Duodenal mucosa (tissue), 2 donors: ENCODE measurements at regions not wholly inside any gene's neighbourhood (a gene's known extent, or its start where the extent isn't known, plus 50 kb on each side); places are given as distances from the start of the nearest gene placed in this dataset.

Experiments used
- H3K27ac ChIP-seq: one replicate; pipeline ENCODE4 v1.7.0; 2013; ENCODE audit warnings: low read depth, low read length
- H3K27me3 ChIP-seq, 2 donors: one replicate each; pipeline ENCODE4 v1.7.0; 2013; ENCODE audit warnings: low read length in 2 of 2, control low read depth in 1 of 2; ENCODE audit not compliant: insufficient read depth in 2 of 2, control insufficient read depth in 1 of 2
- H3K36me3 ChIP-seq, 2 donors: one replicate each; pipeline ENCODE4 v1.7.0; 2013; ENCODE audit warnings: low read length in 2 of 2, control low read depth in 1 of 2; ENCODE audit not compliant: insufficient read depth in 2 of 2, control insufficient read depth in 1 of 2
- H3K4me1 ChIP-seq, 2 donors: one replicate each; pipeline ENCODE4 v1.7.0; 2013; ENCODE audit warnings: low read length in 2 of 2, control low read depth in 1 of 2; ENCODE audit not compliant: insufficient read depth in 2 of 2, control insufficient read depth in 1 of 2
- H3K4me3 ChIP-seq, 2 donors: one replicate each; pipeline ENCODE4 v1.7.0; 2013; ENCODE audit warnings: low read length in 2 of 2, low read depth in 1 of 2
- H3K9ac ChIP-seq, 2 donors: one replicate each; pipeline ENCODE4 v1.7.0; 2013; ENCODE audit warnings: low read length in 2 of 2, low read depth in 1 of 2
- H3K9me3 ChIP-seq, 2 donors: one replicate each; pipeline ENCODE4 v1.7.0; 2013; ENCODE audit warnings: low read length in 2 of 2, control low read depth in 1 of 2; ENCODE audit not compliant: control insufficient read depth in 1 of 2

DNA sequence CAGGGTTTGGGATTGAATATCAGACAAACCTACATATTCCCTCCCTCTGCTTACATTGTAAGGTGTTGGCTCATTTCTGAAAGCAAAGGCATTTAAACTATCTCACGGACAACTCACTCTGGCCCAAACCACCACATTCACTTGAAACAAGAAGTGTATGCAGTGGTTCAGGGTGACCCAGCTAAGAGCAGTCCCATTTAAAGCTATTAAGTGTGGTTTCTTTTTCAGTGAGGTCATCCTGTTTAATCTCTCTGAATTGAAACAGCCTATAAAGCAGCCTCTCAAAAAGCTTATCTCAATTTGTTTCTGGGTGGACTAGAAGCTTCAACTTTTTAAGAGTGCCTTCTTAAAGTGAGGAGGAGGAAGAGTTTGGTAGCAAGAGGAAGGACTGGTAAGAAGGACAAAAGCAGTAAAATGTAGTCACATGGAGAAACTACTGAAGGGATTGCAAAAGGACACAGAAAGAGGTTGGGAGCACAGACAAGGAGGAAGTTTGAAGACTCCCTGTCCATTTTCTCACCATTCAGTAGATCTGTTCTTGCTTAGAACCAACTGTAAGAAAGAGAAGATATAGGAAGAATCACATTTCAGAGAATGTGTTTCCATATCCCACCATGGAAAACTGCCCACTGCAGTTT lies 151.6 kb downstream of the TMCO5A start:
- Histone ChIP-seq H3K27ac (no peak overlapping the region), H3K9ac (no peak overlapping the region), H3K27me3 (no peaks in the 10 kb centered on the region), H3K9me3 (no peaks in the 10 kb centered on the region), H3K36me3 (no peaks in the 10 kb centered on the region), H3K4me3 (no peak overlapping the region), H3K4me1 (peaks cover 5 to 13% of the 10 kb centered on the region in 2 donors)

GRCh38 chr15:38086611-38087010 lies 152.2 kb downstream of the TMCO5A start:
- Histone ChIP-seq H3K27me3 (no peaks in the 10 kb centered on the region), H3K27ac (no peak overlapping the region), H3K36me3 (no peaks in the 10 kb centered on the region), H3K4me3 (no peak overlapping the region), H3K9ac (no peak overlapping the region), H3K4me1 (peaks cover 5 to 13% of the 10 kb centered on the region in 2 donors), H3K9me3 (no peaks in the 10 kb centered on the region)

DNA sequence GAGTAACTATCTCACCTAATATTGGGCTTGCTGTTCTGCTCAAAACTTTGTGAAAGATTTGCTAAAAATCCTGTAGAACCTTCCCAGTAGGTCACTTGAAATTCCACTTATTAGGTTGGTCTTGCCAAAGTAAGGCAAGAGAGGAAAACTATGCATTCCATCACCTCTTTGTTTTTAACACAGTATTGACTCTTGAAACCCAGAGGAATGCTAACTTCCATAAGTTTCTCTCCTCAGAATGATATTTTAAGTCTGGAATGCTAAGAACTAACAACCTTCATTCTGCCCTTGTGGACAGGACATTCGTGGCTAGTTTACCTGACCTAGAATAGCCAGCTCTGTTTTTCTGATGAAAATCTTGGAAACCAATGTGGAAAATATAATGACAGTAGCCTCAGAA lies 154.5 kb downstream of the TMCO5A start:
- Histone ChIP-seq H3K9ac (no peak overlapping the region), H3K9me3 (no peaks in the 10 kb centered on the region), H3K36me3 (no peaks in the 10 kb centered on the region), H3K27me3 (no peaks in the 10 kb centered on the region), H3K4me3 (no peak overlapping the region), H3K27ac (no peak overlapping the region), H3K4me1 (peaks cover 5 to 13% of the 10 kb centered on the region in 2 donors)

DNA sequence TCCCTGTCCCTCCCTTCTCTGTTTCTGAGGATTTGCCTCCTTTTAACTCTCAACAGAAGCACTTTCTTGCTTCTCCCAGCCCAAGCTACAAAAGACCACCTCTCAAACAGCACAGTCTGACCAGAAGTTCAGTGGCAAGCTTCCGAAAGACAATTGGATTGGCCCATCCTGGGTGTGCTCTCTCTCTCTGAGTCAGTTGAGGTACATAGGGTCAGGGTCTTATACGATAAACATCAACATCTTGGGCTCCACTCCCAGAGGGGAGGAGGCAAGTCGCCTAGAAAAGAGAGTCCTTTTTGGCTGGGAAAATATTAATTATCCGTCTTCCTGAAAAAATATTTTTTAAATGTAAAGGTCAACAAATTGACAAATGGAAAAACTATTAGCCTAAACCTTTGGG lies 155.8 kb downstream of the TMCO5A start:
- Histone ChIP-seq H3K4me3 (no peak overlapping the region), H3K27ac (no peak overlapping the region), H3K36me3 (no peaks in the 10 kb centered on the region)

GRCh38 chr15:38090678-38091077 lies 156.2 kb downstream of the TMCO5A start:
- Histone ChIP-seq H3K4me3 (no peak overlapping the region), H3K27ac (no peak overlapping the region), H3K27me3 (no peaks in the 10 kb centered on the region), H3K36me3 (no peaks in the 10 kb centered on the region), H3K9ac (no peak overlapping the region), H3K4me1 (peaks cover 2 to 5% of the 10 kb centered on the region in 2 donors), H3K9me3 (no peaks in the 10 kb centered on the region)

More for the DNA sequence above, 155.8 kb downstream of the TMCO5A start:
- Histone ChIP-seq H3K4me1 (peaks cover 5 to 10% of the 10 kb centered on the region in 2 donors), H3K27me3 (no peaks in the 10 kb centered on the region), H3K9ac (no peak overlapping the region), H3K9me3 (no peaks in the 10 kb centered on the region)

- Histone ChIP-seq H3K4me3 (no peak overlapping the region), H3K27ac (no peak overlapping the region), H3K36me3 (no peaks in the 10 kb centered on the region)
Observed at GRCh38 chr15:38091078-38091645, 156.7 kb downstream of the TMCO5A start.

GRCh38 chr15:38093931-38094330 lies 158.7 kb upstream of the SPRED1 start:
- Histone ChIP-seq H3K27ac (no peak overlapping the region), H3K9ac (no peak overlapping the region), H3K4me3 (no peak overlapping the region), H3K36me3 (no peaks in the 10 kb centered on the region), H3K4me1 (no peaks in the 10 kb centered on the region), H3K27me3 (no peaks in the 10 kb centered on the region), H3K9me3 (no peaks in the 10 kb centered on the region)

More at GRCh38 chr15:38091078-38091645, 156.7 kb downstream of the TMCO5A start:
- peaks cover 0 to under 1% of the 10 kb centered on the region in 2 donors for H3K4me1 ChIP-seq
- H3K9ac ChIP-seq, result no peak overlapping the region
- no peaks in the 10 kb centered on the region for H3K9me3 ChIP-seq
- H3K27me3 ChIP-seq, result no peaks in the 10 kb centered on the region

DNA sequence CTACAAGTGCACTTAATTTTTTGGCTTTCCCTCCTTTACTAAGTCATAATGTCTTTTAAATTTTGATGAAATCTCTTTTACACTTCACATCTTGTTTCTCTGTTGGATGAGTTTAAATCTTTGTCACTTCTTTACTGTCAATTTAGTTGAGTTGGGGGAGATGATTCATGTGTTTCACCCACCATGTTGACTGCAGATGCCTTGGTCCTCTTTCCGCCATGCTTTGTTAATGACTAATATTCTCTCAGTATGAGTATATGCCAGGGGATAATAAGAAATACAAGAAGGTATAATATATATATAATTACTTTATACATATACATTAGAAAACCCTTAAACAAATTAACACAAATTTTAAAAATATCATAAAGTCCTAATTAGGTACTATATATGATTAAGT lies 149.7 kb upstream of the SPRED1 start:
- no peaks in the 10 kb centered on the region for H3K27me3 ChIP-seq
- no peaks in the 10 kb centered on the region for H3K9me3 ChIP-seq
- H3K4me1 ChIP-seq, result no peaks in the 10 kb centered on the region
- H3K9ac ChIP-seq, result no peak overlapping the region
- no peak overlapping the region for H3K27ac ChIP-seq
- H3K36me3 ChIP-seq, result no peaks in the 10 kb centered on the region
- H3K4me3 ChIP-seq, result no peak overlapping the region

DNA sequence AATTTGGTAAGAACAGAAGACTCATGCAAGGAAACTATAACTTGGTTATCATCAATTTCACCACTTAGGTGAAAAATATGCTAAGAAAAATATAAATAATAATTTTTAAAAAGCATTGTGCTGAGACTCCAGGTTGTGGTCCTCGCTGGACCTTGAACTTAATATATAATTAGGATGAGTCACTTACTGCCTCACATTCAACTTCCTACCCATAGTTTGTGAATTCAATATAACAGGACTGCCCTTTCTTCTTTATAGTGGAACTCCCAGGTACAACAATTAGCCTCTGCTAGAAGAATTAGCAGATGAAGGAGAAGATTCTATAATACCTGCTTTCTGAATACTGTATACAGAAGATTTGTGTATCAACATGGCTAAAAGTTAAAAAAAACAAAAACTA lies 149.1 kb upstream of the SPRED1 start:
- Histone ChIP-seq H3K9me3 (no peaks in the 10 kb centered on the region), H3K9ac (no peak overlapping the region), H3K4me3 (no peak overlapping the region), H3K36me3 (no peaks in the 10 kb centered on the region), H3K27me3 (no peaks in the 10 kb centered on the region), H3K4me1 (no peaks in the 10 kb centered on the region), H3K27ac (no peak overlapping the region)

DNA sequence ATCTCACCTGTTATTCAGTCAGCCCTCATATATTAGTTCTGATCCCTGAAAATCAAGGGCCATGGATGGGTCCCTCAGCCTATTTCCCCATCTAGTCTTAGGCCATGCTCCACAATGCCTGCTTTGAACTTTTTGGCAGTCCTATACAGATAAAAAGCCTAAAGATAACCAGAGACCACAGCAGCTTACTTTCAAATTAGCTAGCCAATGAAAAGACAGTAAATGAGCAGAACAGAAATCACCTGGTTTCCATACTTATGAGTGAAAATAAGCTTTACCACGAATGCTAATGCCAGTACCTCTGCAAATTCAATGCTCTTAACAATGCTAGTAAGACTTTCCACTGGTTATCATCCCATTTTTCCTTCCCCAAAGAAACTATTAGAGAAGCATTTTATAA lies 141.6 kb upstream of the SPRED1 start:
- no peak overlapping the region for H3K27ac ChIP-seq
- H3K36me3 ChIP-seq, result no peaks in the 10 kb centered on the region
- H3K4me3 ChIP-seq, result no peak overlapping the region
- H3K9me3 ChIP-seq, result no peaks in the 10 kb centered on the region
- H3K9ac ChIP-seq, result no peak overlapping the region
- H3K4me1 ChIP-seq, result no peaks in the 10 kb centered on the region
- H3K27me3 ChIP-seq, result no peaks in the 10 kb centered on the region
